OCI-LY3 (cell line): ENCODE measurements at regions not wholly inside any gene's neighbourhood (a gene's known extent, or its start where the extent isn't known, plus 50 kb on each side); places are given as distances from the start of the nearest gene placed in this dataset.

Source experiments
- EZH2phosphoT487 ChIP-seq: fragments of 200-600 bp; shearing (Covaris generic); IDR thresholded peaks from 2 replicates; pipeline ENCODE4 v1.6.1; 2018; ENCODE audit warnings: antibody characterized with exemption, mixed run types, low read depth
- TF ChIP-seq, protein P1 (sequence below): fragments of 200-600, 300-600 bp; sonication (generic); IDR thresholded peaks from 2 replicates; pipeline ENCODE4 v1.5.1; 2014; ENCODE audit warnings: antibody characterized with exemption, low read length, low read depth

DNA sequence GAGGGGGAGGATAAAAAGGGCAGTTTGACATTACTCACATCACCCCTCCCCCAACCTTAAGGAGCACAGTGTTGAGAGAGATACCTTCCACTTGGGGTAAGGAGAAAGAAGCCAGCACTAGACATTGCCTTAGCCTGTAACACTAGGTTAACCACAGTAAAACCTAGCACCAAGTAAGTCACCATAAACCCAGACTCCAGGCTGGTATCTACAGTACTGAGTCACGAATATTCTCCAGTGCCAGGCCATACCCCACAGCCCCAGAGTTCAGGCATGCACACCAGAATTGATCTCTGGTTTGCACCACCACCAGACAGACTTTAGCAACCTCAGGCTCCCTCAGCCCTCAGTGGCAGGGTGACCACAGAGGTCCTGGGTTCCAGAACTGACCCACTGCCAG, 570.4 kb downstream of the PRR32 start:
- TF ChIP-seq, protein P1, sequence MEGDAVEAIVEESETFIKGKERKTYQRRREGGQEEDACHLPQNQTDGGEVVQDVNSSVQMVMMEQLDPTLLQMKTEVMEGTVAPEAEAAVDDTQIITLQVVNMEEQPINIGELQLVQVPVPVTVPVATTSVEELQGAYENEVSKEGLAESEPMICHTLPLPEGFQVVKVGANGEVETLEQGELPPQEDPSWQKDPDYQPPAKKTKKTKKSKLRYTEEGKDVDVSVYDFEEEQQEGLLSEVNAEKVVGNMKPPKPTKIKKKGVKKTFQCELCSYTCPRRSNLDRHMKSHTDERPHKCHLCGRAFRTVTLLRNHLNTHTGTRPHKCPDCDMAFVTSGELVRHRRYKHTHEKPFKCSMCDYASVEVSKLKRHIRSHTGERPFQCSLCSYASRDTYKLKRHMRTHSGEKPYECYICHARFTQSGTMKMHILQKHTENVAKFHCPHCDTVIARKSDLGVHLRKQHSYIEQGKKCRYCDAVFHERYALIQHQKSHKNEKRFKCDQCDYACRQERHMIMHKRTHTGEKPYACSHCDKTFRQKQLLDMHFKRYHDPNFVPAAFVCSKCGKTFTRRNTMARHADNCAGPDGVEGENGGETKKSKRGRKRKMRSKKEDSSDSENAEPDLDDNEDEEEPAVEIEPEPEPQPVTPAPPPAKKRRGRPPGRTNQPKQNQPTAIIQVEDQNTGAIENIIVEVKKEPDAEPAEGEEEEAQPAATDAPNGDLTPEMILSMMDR: no peak
- TF ChIP-seq EZH2phosphoT487: no peak
